Coronary artery (tissue), 2 donors: ENCODE measurements at regions not wholly inside any gene's neighbourhood (a gene's known extent, or its start where the extent isn't known, plus 50 kb on each side); places are given as distances from the start of the nearest gene placed in this dataset.

ENCODE experiments used
- DNase-seq: peaks from one replicate; pipeline ENCODE4 v3.0.0-alpha.2; 2017; ENCODE audit warnings: low spot score
- H3K27ac ChIP-seq, 2 donors: fragments of 200-600 bp; sonication (generic); one replicate each; pipeline ENCODE4 v1.5.1; 2016 to 2019
- H3K4me3 ChIP-seq: fragments of 200-600 bp; sonication (generic); 2 replicates; pipeline ENCODE4 v1.5.1; 2016; ENCODE audit warnings: mild to moderate bottlenecking, moderate library complexity
- CTCF ChIP-seq: fragments of 200-600 bp; sonication (generic); IDR thresholded peaks from one replicate; pipeline ENCODE4 v1.5.1; 2019; ENCODE audit warnings: antibody characterized with exemption

GRCh38 chr9:119859128-119859527 is 489.9 kb upstream of the BRINP1 start:
- no peak overlapping the region for H3K4me3 ChIP-seq
- H3K27ac ChIP-seq = no peak overlapping the region
- DNase-seq = no peak
- TF ChIP-seq CTCF = no peak

DNA sequence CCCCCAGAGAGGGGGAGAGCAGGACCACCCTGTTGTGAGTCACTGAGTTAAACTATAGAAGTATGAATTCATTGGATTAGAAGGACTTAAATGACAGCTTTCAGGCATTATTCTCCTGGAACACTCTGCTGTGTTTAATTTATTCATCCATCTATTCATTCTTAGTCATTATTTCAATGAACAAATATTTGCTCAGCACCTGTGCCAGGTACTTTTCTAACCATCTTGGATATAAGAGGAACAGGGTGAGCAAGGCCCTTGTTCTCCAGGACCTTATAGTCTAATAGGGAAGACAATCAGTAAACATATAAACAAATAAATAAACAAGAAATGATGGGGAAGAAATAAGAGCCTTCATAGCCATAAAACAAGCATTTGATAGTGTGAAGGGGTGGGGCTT is 483.9 kb upstream of the BRINP1 start:
- TF ChIP-seq CTCF = no peak
- Histone ChIP-seq H3K27ac (no peak overlapping the region), H3K4me3 (no peak overlapping the region)
- no peak for DNase-seq

- TF ChIP-seq CTCF = no peak
- no peak overlapping the region for H3K27ac ChIP-seq
- no peak for DNase-seq
- no peak overlapping the region for H3K4me3 ChIP-seq
These were observed 483.2 kb upstream of the BRINP1 start for GRCh38 chr9:119852390-119852789.

GRCh38 chr9:119844431-119844830 is 475.2 kb upstream of the BRINP1 start:
- H3K4me3 ChIP-seq = no peak overlapping the region
- no peak overlapping the region for H3K27ac ChIP-seq
- no peak for TF ChIP-seq CTCF
- no peak for DNase-seq

DNA sequence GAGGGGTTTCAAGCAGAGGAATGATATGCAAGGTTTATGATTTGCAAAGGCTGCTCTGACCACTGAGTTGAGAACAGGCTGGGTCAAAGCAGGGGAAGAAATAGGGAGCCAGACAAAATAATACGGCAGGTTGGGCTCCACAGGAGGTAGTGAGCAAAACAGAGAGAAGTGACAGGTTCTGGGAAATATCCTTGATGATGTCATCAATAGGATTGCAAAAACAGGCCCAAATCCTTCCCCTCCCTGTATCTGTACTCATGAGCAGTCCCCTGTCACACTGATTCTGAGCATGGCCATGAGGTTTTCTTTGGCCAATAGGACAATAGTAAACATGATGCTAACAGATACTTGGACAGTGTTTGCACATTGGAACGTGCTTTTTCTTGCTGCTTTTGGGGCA is 471.8 kb upstream of the BRINP1 start:
- H3K27ac ChIP-seq = no peak overlapping the region
- no peak for TF ChIP-seq CTCF
- no peak for DNase-seq
- H3K4me3 ChIP-seq = no peak overlapping the region

GRCh38 chr9:119839888-119840287 is 470.7 kb upstream of the BRINP1 start:
- no peak for DNase-seq
- TF ChIP-seq CTCF = no peak
- Histone ChIP-seq H3K4me3 (no peak overlapping the region), H3K27ac (no peak overlapping the region)

- Histone ChIP-seq H3K27ac (no peak overlapping the region), H3K4me3 (no peak overlapping the region)
- DNase-seq = no peak
- TF ChIP-seq CTCF = no peak
These were observed 469.0 kb upstream of the BRINP1 start for GRCh38 chr9:119838210-119838609.
